ENCODE measurements at regions not wholly inside any gene's neighbourhood (a gene's known extent, or its start where the extent isn't known, plus 50 kb on each side); places are given as distances from the start of the nearest gene placed in this dataset.
"Not testable (repeated sequence)": the region's sequence is repeated elsewhere in the genome, so short reads cannot be mapped to it uniquely, and the experiment has no call there.

GRCh38 chr2:180873219-180873618 is 107.2 kb upstream of the UBE2E3 start:
- no peak overlapping the region for H3K27ac Mint-ChIP-seq
- peaks cover 11% of the 10 kb centered on the region for H3K27me3 Mint-ChIP-seq
- no peak overlapping the region for H3K4me3 Mint-ChIP-seq

GRCh38 chr2:180872781-180873180 is 107.6 kb upstream of the UBE2E3 start:
- H3K27ac Mint-ChIP-seq; intact Hi-C loops (cut with micrococcal nuclease); H3K4me1 Mint-ChIP-seq (ENCODE audit: low read depth); H3K36me3 Mint-ChIP-seq (ENCODE audit: low read depth); H3K4me3 Mint-ChIP-seq: not testable (repeated sequence)
- peaks cover 11% of the 10 kb centered on the region for H3K27me3 Mint-ChIP-seq
- peaks cover 32% of the 10 kb centered on the region for H3K9me3 Mint-ChIP-seq

More at GRCh38 chr2:180873219-180873618, 107.2 kb upstream of the UBE2E3 start:
- peaks cover 32% of the 10 kb centered on the region for H3K9me3 Mint-ChIP-seq
- no peaks in the 10 kb centered on the region for H3K36me3 Mint-ChIP-seq (ENCODE audit: low read depth)
- intact Hi-C loops (cut with micrococcal nuclease), result no loop called here
- no peaks in the 10 kb centered on the region for H3K4me1 Mint-ChIP-seq (ENCODE audit: low read depth)

- Mint-ChIP-seq H3K4me3 (no peak overlapping the region), H3K36me3 (ENCODE audit: low read depth) (no peaks in the 10 kb centered on the region), H3K27me3 (peaks cover 11% of the 10 kb centered on the region), H3K27ac (no peak overlapping the region), H3K4me1 (ENCODE audit: low read depth) (no peaks in the 10 kb centered on the region), H3K9me3 (peaks cover 32% of the 10 kb centered on the region)
- intact Hi-C loops (cut with micrococcal nuclease), result no loop called here
Measured at GRCh38 chr2:180872255-180872654, 108.2 kb upstream of the UBE2E3 start.

- Mint-ChIP-seq H3K4me1 (ENCODE audit: low read depth) (no peaks in the 10 kb centered on the region), H3K27ac (no peak overlapping the region), H3K9me3 (peaks cover 32% of the 10 kb centered on the region), H3K4me3 (no peak overlapping the region), H3K27me3 (peaks cover 11% of the 10 kb centered on the region), H3K36me3 (ENCODE audit: low read depth) (no peaks in the 10 kb centered on the region)
- intact Hi-C loops (cut with micrococcal nuclease), result no loop called here
Measured at GRCh38 chr2:180871649-180872048, 108.8 kb upstream of the UBE2E3 start.

- H3K4me3 Mint-ChIP-seq, result no peak overlapping the region
- intact Hi-C loops (cut with micrococcal nuclease), result no loop called here
- H3K4me1 Mint-ChIP-seq (ENCODE audit: low read depth), result no peaks in the 10 kb centered on the region
- H3K9me3 Mint-ChIP-seq, result no peaks in the 10 kb centered on the region
- no peaks in the 10 kb centered on the region for H3K27me3 Mint-ChIP-seq
- no peak overlapping the region for H3K27ac Mint-ChIP-seq
- H3K36me3 Mint-ChIP-seq (ENCODE audit: low read depth), result no peaks in the 10 kb centered on the region
Measured at GRCh38 chr2:180849851-180850250, 130.6 kb upstream of the UBE2E3 start.

GRCh38 chr2:180848393-180848792 is 132.0 kb upstream of the UBE2E3 start:
- Mint-ChIP-seq H3K27ac (no peak overlapping the region), H3K27me3 (no peaks in the 10 kb centered on the region), H3K36me3 (ENCODE audit: low read depth) (no peaks in the 10 kb centered on the region), H3K9me3 (no peaks in the 10 kb centered on the region), H3K4me1 (ENCODE audit: low read depth) (no peaks in the 10 kb centered on the region), H3K4me3 (no peak overlapping the region)
- intact Hi-C loops (cut with micrococcal nuclease), result no loop called here

- H3K9me3 Mint-ChIP-seq, result no peaks in the 10 kb centered on the region
- no peaks in the 10 kb centered on the region for H3K4me1 Mint-ChIP-seq (ENCODE audit: low read depth)
- no peak overlapping the region for H3K4me3 Mint-ChIP-seq
- no peaks in the 10 kb centered on the region for H3K36me3 Mint-ChIP-seq (ENCODE audit: low read depth)
- intact Hi-C loops (cut with micrococcal nuclease), result no loop called here
- no peaks in the 10 kb centered on the region for H3K27me3 Mint-ChIP-seq
- H3K27ac Mint-ChIP-seq, result no peak overlapping the region
Measured at GRCh38 chr2:180846756-180847472, 133.5 kb upstream of the UBE2E3 start.

- H3K36me3 Mint-ChIP-seq (ENCODE audit: low read depth), result no peaks in the 10 kb centered on the region
- H3K27me3 Mint-ChIP-seq, result no peaks in the 10 kb centered on the region
- peaks cover 7% of the 10 kb centered on the region for H3K9me3 Mint-ChIP-seq
- no peaks in the 10 kb centered on the region for H3K4me1 Mint-ChIP-seq (ENCODE audit: low read depth)
- H3K27ac Mint-ChIP-seq, result no peak overlapping the region
- intact Hi-C loops (cut with micrococcal nuclease), result no loop called here
- H3K4me3 Mint-ChIP-seq, result no peak overlapping the region
Measured at GRCh38 chr2:180842461-180842860, 137.9 kb upstream of the UBE2E3 start.

GRCh38 chr2:180840641-180841040 is 139.8 kb upstream of the UBE2E3 start:
- H3K27me3 Mint-ChIP-seq, result no peaks in the 10 kb centered on the region
- H3K9me3 Mint-ChIP-seq, result peaks cover 7% of the 10 kb centered on the region
- no peaks in the 10 kb centered on the region for H3K4me1 Mint-ChIP-seq (ENCODE audit: low read depth)
- intact Hi-C loops (cut with micrococcal nuclease), result no loop called here
- no peaks in the 10 kb centered on the region for H3K36me3 Mint-ChIP-seq (ENCODE audit: low read depth)
- H3K4me3 Mint-ChIP-seq, result no peak overlapping the region
- no peak overlapping the region for H3K27ac Mint-ChIP-seq

GRCh38 chr2:180829836-180830235 is 150.6 kb upstream of the UBE2E3 start:
- Mint-ChIP-seq H3K4me3 (no peak overlapping the region), H3K27ac (no peak overlapping the region), H3K9me3 (peaks cover 12% of the 10 kb centered on the region), H3K4me1 (ENCODE audit: low read depth) (no peaks in the 10 kb centered on the region), H3K36me3 (ENCODE audit: low read depth) (no peaks in the 10 kb centered on the region), H3K27me3 (no peaks in the 10 kb centered on the region)
- intact Hi-C loops (cut with micrococcal nuclease), result no loop called here

- peaks cover 12% of the 10 kb centered on the region for H3K9me3 Mint-ChIP-seq
- no peaks in the 10 kb centered on the region for H3K36me3 Mint-ChIP-seq (ENCODE audit: low read depth)
- intact Hi-C loops (cut with micrococcal nuclease), result no loop called here
- no peak overlapping the region for H3K4me3 Mint-ChIP-seq
- H3K4me1 Mint-ChIP-seq (ENCODE audit: low read depth), result no peaks in the 10 kb centered on the region
- no peaks in the 10 kb centered on the region for H3K27me3 Mint-ChIP-seq
- H3K27ac Mint-ChIP-seq, result no peak overlapping the region
Measured at GRCh38 chr2:180829261-180829660, 151.1 kb upstream of the UBE2E3 start.

- intact Hi-C loops (cut with micrococcal nuclease), result no loop called here
- H3K27me3 Mint-ChIP-seq, result no peaks in the 10 kb centered on the region
- H3K4me3 Mint-ChIP-seq, result no peak overlapping the region
- no peak overlapping the region for H3K27ac Mint-ChIP-seq
- no peaks in the 10 kb centered on the region for H3K36me3 Mint-ChIP-seq (ENCODE audit: low read depth)
- H3K4me1 Mint-ChIP-seq (ENCODE audit: low read depth), result no peaks in the 10 kb centered on the region
- H3K9me3 Mint-ChIP-seq, result peaks cover 12% of the 10 kb centered on the region
Measured at GRCh38 chr2:180828756-180829155, 151.6 kb upstream of the UBE2E3 start.

GRCh38 chr2:180823546-180824141 is 156.8 kb upstream of the UBE2E3 start:
- Mint-ChIP-seq H3K36me3 (ENCODE audit: low read depth) (no peaks in the 10 kb centered on the region), H3K27me3 (no peaks in the 10 kb centered on the region), H3K4me3 (no peak overlapping the region), H3K4me1 (ENCODE audit: low read depth) (no peaks in the 10 kb centered on the region), H3K9me3 (no peaks in the 10 kb centered on the region), H3K27ac (no peak overlapping the region)
- intact Hi-C loops (cut with micrococcal nuclease), result no loop called here

- H3K36me3 Mint-ChIP-seq (ENCODE audit: low read depth), result no peaks in the 10 kb centered on the region
- H3K9me3 Mint-ChIP-seq, result peaks cover 14% of the 10 kb centered on the region
- H3K27me3 Mint-ChIP-seq, result no peaks in the 10 kb centered on the region
- intact Hi-C loops (cut with micrococcal nuclease), result no loop called here
- no peak overlapping the region for H3K27ac Mint-ChIP-seq
- H3K4me3 Mint-ChIP-seq, result no peak overlapping the region
- H3K4me1 Mint-ChIP-seq (ENCODE audit: low read depth), result no peaks in the 10 kb centered on the region
Measured at GRCh38 chr2:180819106-180819505, 161.3 kb upstream of the UBE2E3 start.

GRCh38 chr2:180818700-180819099 is 161.7 kb upstream of the UBE2E3 start:
- H3K4me1 Mint-ChIP-seq (ENCODE audit: low read depth); H3K4me3 Mint-ChIP-seq; H3K27ac Mint-ChIP-seq; H3K27me3 Mint-ChIP-seq; H3K36me3 Mint-ChIP-seq (ENCODE audit: low read depth); intact Hi-C loops (cut with micrococcal nuclease): not testable (repeated sequence)
- peaks cover 14% of the 10 kb centered on the region for H3K9me3 Mint-ChIP-seq

Measured in dendritic cell treated with granulocyte-macrophage colony-stimulating factor and Interleukin-4, amounts not matched to agents 40 ng/mL and 50 ng/mL, for 4 days (primary cell).